ENCODE measurements at regions not wholly inside any gene's neighbourhood (a gene's known extent, or its start where the extent isn't known, plus 50 kb on each side); places are given as distances from the start of the nearest gene placed in this dataset.

- TF ChIP-seq CTCF (IDR thresholded peaks at IDR 0.05) (no peak), POLR2A (IDR thresholded peaks at IDR 0.05) (no peak)
Observed at GRCh38 chr3:150049317-150049716, 78.6 kb upstream of the PFN2 start.
